ENCODE measurements at regions not wholly inside any gene's neighbourhood (a gene's known extent, or its start where the extent isn't known, plus 50 kb on each side); places are given as distances from the start of the nearest gene placed in this dataset.

DNA sequence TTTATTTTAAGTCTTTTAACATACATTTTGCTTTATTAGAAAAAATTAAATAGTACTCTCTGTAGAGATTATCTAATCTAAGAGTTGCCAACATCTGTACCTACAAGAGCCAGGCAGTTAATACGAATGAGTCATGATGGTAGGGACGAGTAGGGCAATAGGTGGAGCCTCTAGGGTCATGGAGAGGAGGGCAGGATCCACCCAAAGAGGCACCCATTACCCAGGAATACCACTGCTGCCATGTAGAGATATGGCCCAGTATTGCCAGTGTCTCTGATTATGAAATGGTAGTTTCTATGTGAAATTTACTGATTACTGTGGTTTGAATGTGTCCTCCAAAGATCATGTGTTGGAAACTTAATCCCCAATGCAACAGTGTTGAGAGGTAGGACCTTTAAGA, 170.4 kb downstream of the PIK3R1 start:
- TF ChIP-seq, protein P1, sequence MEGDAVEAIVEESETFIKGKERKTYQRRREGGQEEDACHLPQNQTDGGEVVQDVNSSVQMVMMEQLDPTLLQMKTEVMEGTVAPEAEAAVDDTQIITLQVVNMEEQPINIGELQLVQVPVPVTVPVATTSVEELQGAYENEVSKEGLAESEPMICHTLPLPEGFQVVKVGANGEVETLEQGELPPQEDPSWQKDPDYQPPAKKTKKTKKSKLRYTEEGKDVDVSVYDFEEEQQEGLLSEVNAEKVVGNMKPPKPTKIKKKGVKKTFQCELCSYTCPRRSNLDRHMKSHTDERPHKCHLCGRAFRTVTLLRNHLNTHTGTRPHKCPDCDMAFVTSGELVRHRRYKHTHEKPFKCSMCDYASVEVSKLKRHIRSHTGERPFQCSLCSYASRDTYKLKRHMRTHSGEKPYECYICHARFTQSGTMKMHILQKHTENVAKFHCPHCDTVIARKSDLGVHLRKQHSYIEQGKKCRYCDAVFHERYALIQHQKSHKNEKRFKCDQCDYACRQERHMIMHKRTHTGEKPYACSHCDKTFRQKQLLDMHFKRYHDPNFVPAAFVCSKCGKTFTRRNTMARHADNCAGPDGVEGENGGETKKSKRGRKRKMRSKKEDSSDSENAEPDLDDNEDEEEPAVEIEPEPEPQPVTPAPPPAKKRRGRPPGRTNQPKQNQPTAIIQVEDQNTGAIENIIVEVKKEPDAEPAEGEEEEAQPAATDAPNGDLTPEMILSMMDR (IDR thresholded peaks at IDR 0.05), result no peak
- no peak for TF ChIP-seq EP300 (IDR thresholded peaks at IDR 0.05; ENCODE audit: low read depth)
- no peak for TF ChIP-seq POLR2AphosphoS5 (IDR thresholded peaks at IDR 0.05)
- no peak for TF ChIP-seq POLR2A (IDR thresholded peaks at IDR 0.05)

Data from transverse colon (tissue), 4 donors.